22Rv1 (cell line): ENCODE measurements at regions not wholly inside any gene's neighbourhood (a gene's known extent, or its start where the extent isn't known, plus 50 kb on each side); places are given as distances from the start of the nearest gene placed in this dataset.

ENCODE experiments used
- ZFX ChIP-seq: fragments of 450-650 bp; IDR thresholded peaks from 2 replicates; pipeline ENCODE4 v1.6.1; 2017; ENCODE audit warnings: antibody characterized with exemption, borderline replicate concordance
- TF ChIP-seq, protein P1 (sequence below): fragments of 450-650 bp; IDR thresholded peaks from 2 replicates; pipeline ENCODE4 v1.5.1; 2017; ENCODE audit warnings: mild to moderate bottlenecking

- TF ChIP-seq, protein P1, sequence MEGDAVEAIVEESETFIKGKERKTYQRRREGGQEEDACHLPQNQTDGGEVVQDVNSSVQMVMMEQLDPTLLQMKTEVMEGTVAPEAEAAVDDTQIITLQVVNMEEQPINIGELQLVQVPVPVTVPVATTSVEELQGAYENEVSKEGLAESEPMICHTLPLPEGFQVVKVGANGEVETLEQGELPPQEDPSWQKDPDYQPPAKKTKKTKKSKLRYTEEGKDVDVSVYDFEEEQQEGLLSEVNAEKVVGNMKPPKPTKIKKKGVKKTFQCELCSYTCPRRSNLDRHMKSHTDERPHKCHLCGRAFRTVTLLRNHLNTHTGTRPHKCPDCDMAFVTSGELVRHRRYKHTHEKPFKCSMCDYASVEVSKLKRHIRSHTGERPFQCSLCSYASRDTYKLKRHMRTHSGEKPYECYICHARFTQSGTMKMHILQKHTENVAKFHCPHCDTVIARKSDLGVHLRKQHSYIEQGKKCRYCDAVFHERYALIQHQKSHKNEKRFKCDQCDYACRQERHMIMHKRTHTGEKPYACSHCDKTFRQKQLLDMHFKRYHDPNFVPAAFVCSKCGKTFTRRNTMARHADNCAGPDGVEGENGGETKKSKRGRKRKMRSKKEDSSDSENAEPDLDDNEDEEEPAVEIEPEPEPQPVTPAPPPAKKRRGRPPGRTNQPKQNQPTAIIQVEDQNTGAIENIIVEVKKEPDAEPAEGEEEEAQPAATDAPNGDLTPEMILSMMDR: no peak
- no peak for TF ChIP-seq ZFX
Observed at GRCh38 chr16:60636117-60636516, 1400.1 kb downstream of the CDH8 start.
